ENCODE measurements at regions not wholly inside any gene's neighbourhood (a gene's known extent, or its start where the extent isn't known, plus 50 kb on each side); places are given as distances from the start of the nearest gene placed in this dataset.

- H3K4me3 ChIP-seq (ENCODE audit: low read depth in 1 of 3, low read length in 3 of 3), result no peak overlapping the region
- no peaks in the 10 kb centered on the region for H3K4me1 ChIP-seq (ENCODE audit: control insufficient read depth in 4 of 4, insufficient read depth in 4 of 4, low read length in 3 of 4)
- 75% methylated on average over 8 of the region's 8 CpGs for WGBS
- no peak overlapping the region for H3K27ac ChIP-seq (ENCODE audit: low read depth in 1 of 2, low read length in 2 of 2)
- no peaks in the 10 kb centered on the region for H3K27me3 ChIP-seq (ENCODE audit: control insufficient read depth in 4 of 4, insufficient read depth in 4 of 4, low read length in 3 of 4)
- H3K36me3 ChIP-seq (ENCODE audit: control insufficient read depth in 4 of 4, insufficient read depth in 3 of 4, low read depth in 1 of 4, low read length in 3 of 4), result no peaks in the 10 kb centered on the region
- no peak for TF ChIP-seq MAX (IDR thresholded peaks at IDR 0.05)
- no peak for TF ChIP-seq HNF4A (conservative IDR thresholded peaks at IDR 0.05)
- DNase-seq (ENCODE audit: low spot score), result no peak
- no peaks in the 10 kb centered on the region for H3K9me3 ChIP-seq (ENCODE audit: control insufficient read depth in 4 of 4, low read length in 3 of 4)
- H3K9ac ChIP-seq (ENCODE audit: low read depth in 1 of 2, low read length in 2 of 2), result no peak overlapping the region
Observed at GRCh38 chr18:60894254-60894945, 438.8 kb upstream of the CDH20 start.

GRCh38 chr18:60895181-60895580, 438.0 kb upstream of the CDH20 start:
- H3K36me3 ChIP-seq (ENCODE audit: control insufficient read depth in 4 of 4, insufficient read depth in 3 of 4, low read depth in 1 of 4, low read length in 3 of 4), result no peaks in the 10 kb centered on the region
- no peaks in the 10 kb centered on the region for H3K27me3 ChIP-seq (ENCODE audit: control insufficient read depth in 4 of 4, insufficient read depth in 4 of 4, low read length in 3 of 4)
- WGBS, result 62% methylated on average over 3 of the region's 3 CpGs
- no peak for DNase-seq (ENCODE audit: low spot score)
- no peak overlapping the region for H3K27ac ChIP-seq (ENCODE audit: low read depth in 1 of 2, low read length in 2 of 2)
- TF ChIP-seq SP1 (IDR thresholded peaks at IDR 0.05), result no peak
- TF ChIP-seq HNF4G (IDR thresholded peaks at IDR 0.05), result no peak
- no peak for TF ChIP-seq EGR1 (IDR thresholded peaks at IDR 0.05; ENCODE audit: low read depth in 2 of 2)
- no peak for TF ChIP-seq NR2F2 (IDR thresholded peaks at IDR 0.05)
- no peak for TF ChIP-seq HNF4A (conservative IDR thresholded peaks at IDR 0.05)
- TF ChIP-seq RXRA (IDR thresholded peaks at IDR 0.05), result no peak
- no peak for TF ChIP-seq ATF3 (IDR thresholded peaks at IDR 0.05)
- TF ChIP-seq MAX (IDR thresholded peaks at IDR 0.05), result no peak
- TF ChIP-seq, protein P1, sequence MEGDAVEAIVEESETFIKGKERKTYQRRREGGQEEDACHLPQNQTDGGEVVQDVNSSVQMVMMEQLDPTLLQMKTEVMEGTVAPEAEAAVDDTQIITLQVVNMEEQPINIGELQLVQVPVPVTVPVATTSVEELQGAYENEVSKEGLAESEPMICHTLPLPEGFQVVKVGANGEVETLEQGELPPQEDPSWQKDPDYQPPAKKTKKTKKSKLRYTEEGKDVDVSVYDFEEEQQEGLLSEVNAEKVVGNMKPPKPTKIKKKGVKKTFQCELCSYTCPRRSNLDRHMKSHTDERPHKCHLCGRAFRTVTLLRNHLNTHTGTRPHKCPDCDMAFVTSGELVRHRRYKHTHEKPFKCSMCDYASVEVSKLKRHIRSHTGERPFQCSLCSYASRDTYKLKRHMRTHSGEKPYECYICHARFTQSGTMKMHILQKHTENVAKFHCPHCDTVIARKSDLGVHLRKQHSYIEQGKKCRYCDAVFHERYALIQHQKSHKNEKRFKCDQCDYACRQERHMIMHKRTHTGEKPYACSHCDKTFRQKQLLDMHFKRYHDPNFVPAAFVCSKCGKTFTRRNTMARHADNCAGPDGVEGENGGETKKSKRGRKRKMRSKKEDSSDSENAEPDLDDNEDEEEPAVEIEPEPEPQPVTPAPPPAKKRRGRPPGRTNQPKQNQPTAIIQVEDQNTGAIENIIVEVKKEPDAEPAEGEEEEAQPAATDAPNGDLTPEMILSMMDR (IDR thresholded peaks at IDR 0.05; ENCODE audit: low read depth, low read length, missing input control), result no peak
- no peak for TF ChIP-seq GABPA (IDR thresholded peaks at IDR 0.05 in 1 of 2, conservative IDR thresholded peaks at IDR 0.05 in 1 of 2)
- TF ChIP-seq, protein P2, sequence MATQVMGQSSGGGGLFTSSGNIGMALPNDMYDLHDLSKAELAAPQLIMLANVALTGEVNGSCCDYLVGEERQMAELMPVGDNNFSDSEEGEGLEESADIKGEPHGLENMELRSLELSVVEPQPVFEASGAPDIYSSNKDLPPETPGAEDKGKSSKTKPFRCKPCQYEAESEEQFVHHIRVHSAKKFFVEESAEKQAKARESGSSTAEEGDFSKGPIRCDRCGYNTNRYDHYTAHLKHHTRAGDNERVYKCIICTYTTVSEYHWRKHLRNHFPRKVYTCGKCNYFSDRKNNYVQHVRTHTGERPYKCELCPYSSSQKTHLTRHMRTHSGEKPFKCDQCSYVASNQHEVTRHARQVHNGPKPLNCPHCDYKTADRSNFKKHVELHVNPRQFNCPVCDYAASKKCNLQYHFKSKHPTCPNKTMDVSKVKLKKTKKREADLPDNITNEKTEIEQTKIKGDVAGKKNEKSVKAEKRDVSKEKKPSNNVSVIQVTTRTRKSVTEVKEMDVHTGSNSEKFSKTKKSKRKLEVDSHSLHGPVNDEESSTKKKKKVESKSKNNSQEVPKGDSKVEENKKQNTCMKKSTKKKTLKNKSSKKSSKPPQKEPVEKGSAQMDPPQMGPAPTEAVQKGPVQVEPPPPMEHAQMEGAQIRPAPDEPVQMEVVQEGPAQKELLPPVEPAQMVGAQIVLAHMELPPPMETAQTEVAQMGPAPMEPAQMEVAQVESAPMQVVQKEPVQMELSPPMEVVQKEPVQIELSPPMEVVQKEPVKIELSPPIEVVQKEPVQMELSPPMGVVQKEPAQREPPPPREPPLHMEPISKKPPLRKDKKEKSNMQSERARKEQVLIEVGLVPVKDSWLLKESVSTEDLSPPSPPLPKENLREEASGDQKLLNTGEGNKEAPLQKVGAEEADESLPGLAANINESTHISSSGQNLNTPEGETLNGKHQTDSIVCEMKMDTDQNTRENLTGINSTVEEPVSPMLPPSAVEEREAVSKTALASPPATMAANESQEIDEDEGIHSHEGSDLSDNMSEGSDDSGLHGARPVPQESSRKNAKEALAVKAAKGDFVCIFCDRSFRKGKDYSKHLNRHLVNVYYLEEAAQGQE (IDR thresholded peaks at IDR 0.05), result no peak
- no peak for TF ChIP-seq YY1 (IDR thresholded peaks at IDR 0.05)
- no peak for TF ChIP-seq JUND (IDR thresholded peaks at IDR 0.05)
- H3K9ac ChIP-seq (ENCODE audit: low read depth in 1 of 2, low read length in 2 of 2), result no peak overlapping the region
- no peak overlapping the region for H3K4me3 ChIP-seq (ENCODE audit: low read depth in 1 of 3, low read length in 3 of 3)
- no peaks in the 10 kb centered on the region for H3K4me1 ChIP-seq (ENCODE audit: control insufficient read depth in 4 of 4, insufficient read depth in 4 of 4, low read length in 3 of 4)
- H3K9me3 ChIP-seq (ENCODE audit: control insufficient read depth in 4 of 4, low read length in 3 of 4), result no peaks in the 10 kb centered on the region
